Body of pancreas (tissue), 4 donors: ENCODE measurements at regions not wholly inside any gene's neighbourhood (a gene's known extent, or its start where the extent isn't known, plus 50 kb on each side); places are given as distances from the start of the nearest gene placed in this dataset.

Experiments
- CTCF ChIP-seq, 7 experiments: fragments of 450-650 bp in 4 of 7; fragments of 200-600 bp in 3 of 7; sonication (generic) in 3 of 7; IDR thresholded peaks; one replicate each; pipeline ENCODE4 v1.5.1; 2016 to 2019; ENCODE audit warnings: antibody characterized with exemption in 7 of 7
- POLR2A ChIP-seq, 3 donors: fragments of 450-650 bp; IDR thresholded peaks; one replicate each; pipeline ENCODE4 v1.6.1; 2016; ENCODE audit warnings: antibody characterized with exemption in 3 of 3, mild to moderate bottlenecking in 2 of 3

GRCh38 chr5:125979636-125980035 is 443.6 kb upstream of the GRAMD2B start:
- TF ChIP-seq CTCF (IDR thresholded peaks at IDR 0.05) (no peak), POLR2A (IDR thresholded peaks at IDR 0.05) (no peak)
